ENCODE measurements at regions not wholly inside any gene's neighbourhood (a gene's known extent, or its start where the extent isn't known, plus 50 kb on each side); places are given as distances from the start of the nearest gene placed in this dataset.

GRCh38 chr5:133741396-133741795, 129.1 kb upstream of the FSTL4 start:
- TF ChIP-seq CTCF (IDR thresholded peaks at IDR 0.05 in 2 of 3, conservative IDR thresholded peaks at IDR 0.05 in 1 of 3; ENCODE audit: control insufficient read depth in 2 of 3, extremely low read depth in 1 of 3, insufficient read depth in 1 of 3, low read depth in 3 of 3, low read length in 3 of 3) (no peak), POLR2AphosphoS5 (IDR thresholded peaks at IDR 0.05; ENCODE audit: low read length) (no peak), HDAC2 (IDR thresholded peaks at IDR 0.05) (no peak), TAF1 (IDR thresholded peaks at IDR 0.05; ENCODE audit: borderline replicate concordance, low read depth, low read length) (no peak), SP1 (IDR thresholded peaks at IDR 0.05; ENCODE audit: low read depth, low read length) (no peak), TCF7 (IDR thresholded peaks at IDR 0.05; ENCODE audit: borderline replicate concordance) (no peak), SUZ12 (IDR thresholded peaks at IDR 0.05; ENCODE audit: unreplicated experiment) (no peak), NFIC (IDR thresholded peaks at IDR 0.05; ENCODE audit: low read depth, low read length) (no peak), POLR2A (IDR thresholded peaks at IDR 0.05; ENCODE audit: low read depth, low read length) (no peak), KDM1A (IDR thresholded peaks at IDR 0.05; ENCODE audit: borderline replicate concordance) (no peak), JUND (IDR thresholded peaks at IDR 0.05; ENCODE audit: low read depth, low read length) (no peak), EP300 (IDR thresholded peaks at IDR 0.05; ENCODE audit: borderline replicate concordance in 1 of 2, control insufficient read depth in 1 of 2, low read depth in 2 of 2, low read length in 2 of 2) (no peak), EGR1 (IDR thresholded peaks at IDR 0.05; ENCODE audit: borderline replicate concordance in 1 of 2, low read depth in 2 of 2, low read length in 2 of 2) (no peak), EED (IDR thresholded peaks at IDR 0.05; ENCODE audit: low read depth) (no peak)
